OCI-LY1 (cell line): ENCODE measurements at regions not wholly inside any gene's neighbourhood (a gene's known extent, or its start where the extent isn't known, plus 50 kb on each side); places are given as distances from the start of the nearest gene placed in this dataset.

Source experiments
- H2AFZ ChIP-seq: fragments of 200-600 bp; sonication (generic), shearing (Covaris generic); 2 replicates; pipeline ENCODE4 v1.6.0; 2014; ENCODE audit warnings: antibody characterized with exemption, mild to moderate bottlenecking, low read length
- H3F3A ChIP-seq: fragments of 200-600 bp; sonication (generic), shearing (Covaris generic); 2 replicates; pipeline ENCODE4 v1.6.0; 2014; ENCODE audit warnings: mild to moderate bottlenecking, antibody characterized with exemption, low read length, moderate library complexity; ENCODE audit not compliant: insufficient read depth
- H3K27ac ChIP-seq: fragments of 200-600 bp; sonication (generic); 2 replicates; pipeline ENCODE4 v1.5.1; 2014; ENCODE audit warnings: low read length, mixed run types, mild to moderate bottlenecking, low read depth; ENCODE audit not compliant: poor library complexity, severe bottlenecking
- H3K27me3 ChIP-seq: fragments of 200-600 bp; sonication (generic); 2 replicates; pipeline ENCODE4 v1.6.0; 2014; ENCODE audit warnings: antibody characterized with exemption, mild to moderate bottlenecking, low read length, moderate library complexity; ENCODE audit not compliant: insufficient read depth
- H3K36me3 ChIP-seq: fragments of 200-600 bp; sonication (generic); 2 replicates; pipeline ENCODE4 v1.6.1; 2014; ENCODE audit warnings: mild to moderate bottlenecking, antibody characterized with exemption, low read length, moderate library complexity, mixed read lengths; ENCODE audit not compliant: insufficient read depth
- H3K4me1 ChIP-seq: fragments of 200-600 bp; sonication (generic); 2 replicates; pipeline ENCODE4 v1.5.1; 2014; ENCODE audit warnings: mild to moderate bottlenecking, low read length, moderate library complexity; ENCODE audit not compliant: insufficient read depth, severe bottlenecking
- H3K4me2 ChIP-seq: fragments of 200-600 bp; sonication (generic), shearing (Covaris generic); 2 replicates; pipeline ENCODE4 v1.6.1; 2014; ENCODE audit warnings: low read length
- H3K4me3 ChIP-seq: fragments of 200-600 bp; sonication (generic); 2 replicates; pipeline ENCODE4 v1.5.1; 2014; ENCODE audit warnings: low read length, low read depth, mild to moderate bottlenecking, mixed read lengths; ENCODE audit not compliant: poor library complexity, severe bottlenecking
- H3K79me2 ChIP-seq: fragments of 200-600 bp; shearing (Covaris generic); 2 replicates; pipeline ENCODE4 v1.6.1; 2016; ENCODE audit warnings: mixed run types, low read length, mixed read lengths; ENCODE audit not compliant: insufficient read depth
- H3K9ac ChIP-seq: fragments of 200-600 bp; sonication (generic), shearing (Covaris generic); 2 replicates; pipeline ENCODE4 v1.6.1; 2014; ENCODE audit warnings: mild to moderate bottlenecking, low read length, mixed read lengths
- H3K9me2 ChIP-seq: fragments of 200-600 bp; sonication (generic), shearing (Covaris generic); 2 replicates; pipeline ENCODE4 v1.6.1; 2014; ENCODE audit warnings: low read depth, mild to moderate bottlenecking, low read length, mixed read lengths
- H3K9me3 ChIP-seq: fragments of 200-600 bp; shearing (Covaris generic); 2 replicates; pipeline ENCODE4 v1.6.1; 2014; ENCODE audit warnings: low read length, mixed read lengths
- H4K20me1 ChIP-seq: fragments of 200-600 bp; sonication (generic), shearing (Covaris generic); 2 replicates; pipeline ENCODE4 v1.6.0; 2016; ENCODE audit warnings: mild to moderate bottlenecking, low read length; ENCODE audit not compliant: insufficient read depth
- EZH2 ChIP-seq: fragments of 200-600 bp; sonication (generic), shearing (Covaris generic); IDR thresholded peaks from 2 replicates; pipeline ENCODE4 v1.8.0; 2017; ENCODE audit warnings: borderline replicate concordance, mixed run types, mild to moderate bottlenecking, antibody characterized with exemption, low read length, moderate library complexity, mixed read lengths
- TF ChIP-seq, protein P1 (sequence below): fragments of 200-600 bp; sonication (generic), shearing (Covaris generic); IDR thresholded peaks from 2 replicates; pipeline ENCODE4 v1.5.1; 2017; ENCODE audit warnings: mild to moderate bottlenecking, antibody characterized with exemption, low read length, moderate library complexity, mixed read lengths

- H3K4me1 ChIP-seq, result no peaks in the 10 kb centered on the region
- no peak overlapping the region for H2AFZ ChIP-seq
- H3K79me2 ChIP-seq, result no peaks in the 10 kb centered on the region
- H3K4me3 ChIP-seq, result no peak overlapping the region
- no peak overlapping the region for H3K27ac ChIP-seq
- no peak overlapping the region for H3K9ac ChIP-seq
- H3K9me3 ChIP-seq, result no peaks in the 10 kb centered on the region
- no peaks in the 10 kb centered on the region for H3K9me2 ChIP-seq
- TF ChIP-seq, protein P1, sequence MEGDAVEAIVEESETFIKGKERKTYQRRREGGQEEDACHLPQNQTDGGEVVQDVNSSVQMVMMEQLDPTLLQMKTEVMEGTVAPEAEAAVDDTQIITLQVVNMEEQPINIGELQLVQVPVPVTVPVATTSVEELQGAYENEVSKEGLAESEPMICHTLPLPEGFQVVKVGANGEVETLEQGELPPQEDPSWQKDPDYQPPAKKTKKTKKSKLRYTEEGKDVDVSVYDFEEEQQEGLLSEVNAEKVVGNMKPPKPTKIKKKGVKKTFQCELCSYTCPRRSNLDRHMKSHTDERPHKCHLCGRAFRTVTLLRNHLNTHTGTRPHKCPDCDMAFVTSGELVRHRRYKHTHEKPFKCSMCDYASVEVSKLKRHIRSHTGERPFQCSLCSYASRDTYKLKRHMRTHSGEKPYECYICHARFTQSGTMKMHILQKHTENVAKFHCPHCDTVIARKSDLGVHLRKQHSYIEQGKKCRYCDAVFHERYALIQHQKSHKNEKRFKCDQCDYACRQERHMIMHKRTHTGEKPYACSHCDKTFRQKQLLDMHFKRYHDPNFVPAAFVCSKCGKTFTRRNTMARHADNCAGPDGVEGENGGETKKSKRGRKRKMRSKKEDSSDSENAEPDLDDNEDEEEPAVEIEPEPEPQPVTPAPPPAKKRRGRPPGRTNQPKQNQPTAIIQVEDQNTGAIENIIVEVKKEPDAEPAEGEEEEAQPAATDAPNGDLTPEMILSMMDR, result no peak
- TF ChIP-seq EZH2, result no peak
- no peaks in the 10 kb centered on the region for H3K27me3 ChIP-seq
- H4K20me1 ChIP-seq, result no peaks in the 10 kb centered on the region
- H3K4me2 ChIP-seq, result no peak overlapping the region
- H3K36me3 ChIP-seq, result no peaks in the 10 kb centered on the region
- no peaks in the 10 kb centered on the region for H3F3A ChIP-seq
Observed at GRCh38 chr6:8731874-8732273, 296.5 kb upstream of the SLC35B3 start.

DNA sequence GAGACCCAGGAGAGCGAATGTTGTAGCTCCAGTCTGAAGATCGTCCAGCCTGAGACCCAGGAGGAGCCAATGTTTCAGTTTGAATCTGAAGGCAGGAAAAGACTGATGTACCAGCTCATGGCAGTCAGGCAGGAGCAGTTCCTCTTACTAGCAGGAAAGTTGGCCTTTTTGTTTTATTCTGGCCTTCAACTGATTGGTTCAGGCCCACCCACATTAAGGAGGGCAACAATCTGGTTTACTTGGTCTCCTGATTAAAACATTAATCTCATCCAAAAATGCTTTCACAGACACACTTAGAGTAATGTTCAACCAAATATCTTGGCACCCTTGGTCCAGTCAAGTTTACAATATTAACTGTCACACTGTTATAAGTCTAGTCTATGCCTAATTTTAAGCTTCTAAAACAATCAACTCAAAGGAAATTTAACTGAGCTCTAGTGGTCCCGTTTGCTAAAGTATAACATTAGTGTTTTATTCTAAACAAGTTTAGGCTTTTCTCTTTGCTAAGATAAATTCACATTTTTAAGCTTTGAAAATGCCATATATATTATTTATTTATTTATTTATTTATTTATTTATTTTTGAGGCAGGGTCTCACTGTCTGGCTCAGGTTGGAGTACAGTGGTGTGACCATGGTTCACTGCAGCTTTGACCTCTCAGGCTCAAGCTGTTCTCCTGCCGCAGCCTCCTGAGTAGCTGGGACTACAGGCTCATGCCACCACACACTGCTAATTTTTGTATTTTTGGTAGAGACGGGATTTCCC lies 275.5 kb upstream of the SLC35B3 start:
- Histone ChIP-seq H3F3A (no peaks in the 10 kb centered on the region), H3K9me2 (no peaks in the 10 kb centered on the region), H3K4me3 (no peak overlapping the region), H2AFZ (no peak overlapping the region), H3K79me2 (no peaks in the 10 kb centered on the region), H3K9ac (no peak overlapping the region), H3K4me1 (no peaks in the 10 kb centered on the region), H4K20me1 (no peaks in the 10 kb centered on the region), H3K27me3 (no peaks in the 10 kb centered on the region), H3K27ac (no peak overlapping the region), H3K36me3 (no peaks in the 10 kb centered on the region), H3K4me2 (no peak overlapping the region), H3K9me3 (no peaks in the 10 kb centered on the region)
- TF ChIP-seq EZH2, result no peak
- TF ChIP-seq, protein P1, result no peak

DNA sequence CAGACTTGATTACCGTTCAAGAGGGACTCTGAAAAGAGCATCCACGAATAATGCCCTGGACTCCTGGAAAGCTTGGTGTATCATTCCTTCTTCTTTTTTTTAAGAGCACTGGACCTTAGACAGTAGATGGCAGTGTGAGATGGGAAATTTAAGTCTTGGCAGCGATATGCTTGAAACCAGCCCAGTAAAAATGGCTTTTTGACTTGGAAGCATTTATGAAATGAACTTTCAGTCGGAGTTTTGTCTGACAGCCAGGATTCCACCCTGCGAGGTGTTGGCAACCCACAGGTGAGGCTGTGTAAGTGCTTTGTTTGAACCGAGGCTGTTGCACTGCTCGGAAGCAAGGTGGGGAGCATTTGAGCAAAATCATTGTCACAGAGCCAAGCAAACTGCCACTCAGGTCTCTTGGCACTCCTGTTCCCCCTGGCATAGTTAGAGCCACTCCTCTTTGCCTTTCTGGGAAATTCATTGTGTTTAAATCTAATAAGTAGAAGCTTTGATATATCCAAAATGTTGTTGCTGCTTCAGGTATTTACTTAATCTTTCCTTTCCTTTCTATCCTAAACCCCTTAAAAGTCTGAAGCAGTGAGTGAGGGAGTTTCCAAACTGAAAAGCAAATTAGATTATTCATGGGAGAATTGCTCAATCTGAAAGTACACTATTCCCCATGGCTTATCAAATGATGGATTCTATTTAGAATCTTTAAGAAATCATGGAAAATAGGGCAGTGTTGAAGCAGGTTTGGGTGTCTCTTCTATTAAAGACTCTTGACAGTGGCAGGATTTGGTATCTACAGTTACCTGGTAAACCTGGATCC lies 272.8 kb upstream of the SLC35B3 start:
- no peak for TF ChIP-seq EZH2
- TF ChIP-seq, protein P1, result peak; percentile 25; the same call in 1 of the 2 replicates
- H3K4me2 ChIP-seq, result no peak overlapping the region
- no peak overlapping the region for H3K27ac ChIP-seq
- H3K4me3 ChIP-seq, result no peak overlapping the region
- no peaks in the 10 kb centered on the region for H3K9me2 ChIP-seq
- H3K27me3 ChIP-seq, result no peaks in the 10 kb centered on the region
- no peak overlapping the region for H2AFZ ChIP-seq
- no peaks in the 10 kb centered on the region for H3K79me2 ChIP-seq
- no peaks in the 10 kb centered on the region for H3K4me1 ChIP-seq
- no peaks in the 10 kb centered on the region for H4K20me1 ChIP-seq
- H3K9ac ChIP-seq, result no peak overlapping the region
- no peaks in the 10 kb centered on the region for H3F3A ChIP-seq
- H3K9me3 ChIP-seq, result no peaks in the 10 kb centered on the region
- no peaks in the 10 kb centered on the region for H3K36me3 ChIP-seq
